HG03060 (cell line): ENCODE measurements at regions not wholly inside any gene's neighbourhood (a gene's known extent, or its start where the extent isn't known, plus 50 kb on each side); places are given as distances from the start of the nearest gene placed in this dataset.

Experiments used
- ATAC-seq: cut with Tn5 transposase; IDR thresholded peaks from one replicate; pipeline ENCODE4 v1.9.1; 2021; ENCODE audit warnings: low read depth, moderate number of reproducible peaks; ENCODE audit not compliant: unreplicated experiment

DNA sequence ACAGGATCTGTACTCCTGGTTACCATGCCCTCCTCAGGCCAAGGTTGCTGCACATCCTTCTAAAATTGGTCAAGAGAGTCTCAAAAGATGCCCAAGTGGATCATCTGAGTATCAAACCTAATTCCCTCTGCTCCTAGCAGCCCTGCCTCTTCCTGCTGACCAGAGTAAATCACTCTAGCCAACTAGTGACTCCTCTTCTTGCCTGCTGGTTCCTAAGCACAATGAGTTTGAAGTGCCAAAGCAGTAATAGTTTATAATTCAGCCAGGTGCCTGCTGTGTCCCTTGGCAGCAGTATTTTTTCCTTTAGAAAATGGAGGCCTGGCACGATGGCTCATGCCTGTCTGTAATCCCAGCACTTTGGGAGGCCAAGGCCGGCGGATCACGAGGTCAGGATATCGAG lies 137.9 kb upstream of the CAMK1G start:
- ATAC-seq: no peak

DNA sequence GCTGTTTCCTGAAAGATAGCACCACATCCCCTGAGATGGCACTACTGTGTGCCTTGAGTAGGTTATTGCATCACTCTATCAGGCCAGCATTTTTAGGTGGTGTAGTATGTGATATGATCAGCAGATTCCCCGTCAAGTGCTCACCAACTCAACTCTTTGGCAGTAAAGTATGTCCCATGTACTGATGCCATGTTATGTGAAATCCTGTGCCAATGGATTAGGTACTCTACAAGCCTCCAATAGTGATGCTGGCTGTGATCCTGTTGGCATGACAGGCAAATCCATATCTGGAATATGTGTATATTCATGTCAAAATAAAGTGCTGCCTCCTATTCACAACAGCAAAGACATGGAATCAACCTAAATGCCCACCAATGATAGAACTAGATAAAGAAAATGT lies 137.2 kb upstream of the CAMK1G start:
- ATAC-seq: no peak

GRCh38 chr1:209454340-209454994 lies 129.0 kb upstream of the CAMK1G start:
- ATAC-seq: no peak

- no peak for ATAC-seq
These were observed 128.4 kb upstream of the CAMK1G start for GRCh38 chr1:209455145-209455544.

- ATAC-seq: no peak
These were observed 127.7 kb upstream of the CAMK1G start for GRCh38 chr1:209455661-209456358.

DNA sequence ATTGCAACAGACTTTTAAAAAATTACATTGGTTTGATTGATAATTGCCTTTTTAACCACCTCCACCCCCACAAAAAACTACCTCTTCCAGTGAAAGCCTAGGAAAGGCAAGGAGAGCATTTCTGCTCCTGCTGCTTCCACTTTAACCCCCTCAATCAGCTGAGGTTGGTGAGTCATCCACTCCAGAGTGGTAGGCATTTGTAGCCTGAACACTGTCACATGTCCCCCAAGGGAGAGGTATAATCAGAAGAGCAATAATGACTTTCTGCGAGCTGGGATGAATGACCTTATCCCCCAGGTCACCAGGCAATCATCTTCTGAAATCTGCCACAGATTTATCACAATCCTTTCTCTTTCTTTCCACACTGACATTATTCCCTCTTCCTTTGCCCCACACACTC lies 126.6 kb upstream of the CAMK1G start:
- ATAC-seq: no peak

- no peak for ATAC-seq
These were observed 126.0 kb upstream of the CAMK1G start for GRCh38 chr1:209457401-209458125.

- no peak for ATAC-seq
These were observed 124.6 kb upstream of the CAMK1G start for GRCh38 chr1:209458921-209459320.

DNA sequence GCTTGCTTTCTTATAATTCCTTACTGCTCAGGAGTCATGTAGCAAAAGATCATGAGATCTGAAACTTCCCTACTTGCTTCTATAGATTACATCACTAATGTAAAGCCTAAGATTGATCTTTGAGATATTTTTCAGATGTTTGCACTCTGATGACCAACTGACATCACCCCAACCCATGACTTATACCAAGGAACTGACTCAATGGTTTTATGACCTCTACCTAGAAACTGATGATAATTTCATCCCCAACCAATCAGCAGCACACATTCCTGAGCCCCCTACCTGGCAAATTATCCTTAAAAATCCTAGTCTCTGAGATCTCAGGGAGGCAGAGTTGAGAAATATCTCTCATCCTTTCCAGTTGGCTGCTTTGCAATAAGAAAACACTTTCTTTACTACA lies 122.3 kb upstream of the CAMK1G start:
- no peak for ATAC-seq

DNA sequence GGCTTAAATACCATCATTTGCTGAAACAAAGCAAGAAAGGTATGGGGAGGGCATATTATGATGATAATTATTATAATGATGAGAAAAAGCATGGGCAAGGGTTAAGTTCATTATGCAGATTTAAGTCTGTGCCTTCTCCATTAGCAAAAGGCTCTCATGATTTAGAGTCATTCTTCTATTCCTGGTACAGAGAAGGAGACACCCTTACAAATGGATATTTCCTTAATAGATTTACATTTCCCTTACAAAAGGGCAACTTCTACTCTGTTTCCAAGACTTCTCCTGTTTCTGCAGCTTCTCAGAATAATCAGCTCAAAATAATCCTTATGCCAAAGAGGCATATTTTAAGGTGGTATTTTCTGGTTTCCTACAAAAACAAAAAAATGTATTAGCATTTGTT lies 121.1 kb upstream of the CAMK1G start:
- no peak for ATAC-seq

DNA sequence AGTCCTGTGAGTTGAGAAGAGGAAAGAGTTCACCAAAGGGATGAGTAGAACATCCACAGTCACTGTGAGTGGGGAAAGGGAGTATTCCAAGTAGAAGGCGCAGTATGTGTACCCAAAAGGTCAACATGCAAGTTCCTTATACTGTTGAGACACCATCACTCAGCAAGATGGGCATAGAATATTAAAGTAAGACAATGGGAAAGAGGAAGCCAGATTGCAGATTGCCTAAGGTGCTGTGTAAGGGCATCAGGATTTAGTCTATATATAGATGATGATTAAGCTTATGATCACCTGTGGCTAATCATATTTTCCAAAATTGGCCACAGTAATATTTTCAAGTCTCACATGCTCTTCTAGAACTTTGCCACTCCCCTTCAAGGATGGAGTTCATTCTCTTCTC lies 120.1 kb upstream of the CAMK1G start:
- no peak for ATAC-seq

- ATAC-seq: no peak
These were observed 110.5 kb upstream of the CAMK1G start for GRCh38 chr1:209473025-209473424.

GRCh38 chr1:209480345-209480744 lies 103.2 kb upstream of the CAMK1G start:
- no peak for ATAC-seq

GRCh38 chr1:209483691-209484090 lies 99.8 kb upstream of the CAMK1G start:
- ATAC-seq: no peak

DNA sequence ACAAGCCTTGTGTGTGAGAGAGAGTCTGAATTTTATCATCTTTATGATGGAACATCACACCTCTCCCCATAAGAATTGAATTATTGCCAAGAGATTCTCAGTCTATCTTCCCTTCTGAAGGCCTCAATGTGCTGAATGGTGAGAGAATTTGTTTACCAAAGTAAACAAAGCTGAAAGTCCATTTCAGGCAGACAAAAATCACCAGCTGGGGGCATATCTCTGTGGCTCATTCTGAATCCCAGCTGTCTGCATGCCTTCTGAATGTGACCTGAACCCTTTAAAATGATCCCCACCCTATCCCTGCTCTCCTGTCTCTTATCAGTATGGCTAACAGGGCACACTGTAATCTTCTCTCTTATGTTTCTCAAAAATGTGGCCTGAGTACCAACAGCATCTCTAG lies 99.1 kb upstream of the CAMK1G start:
- no peak for ATAC-seq

DNA sequence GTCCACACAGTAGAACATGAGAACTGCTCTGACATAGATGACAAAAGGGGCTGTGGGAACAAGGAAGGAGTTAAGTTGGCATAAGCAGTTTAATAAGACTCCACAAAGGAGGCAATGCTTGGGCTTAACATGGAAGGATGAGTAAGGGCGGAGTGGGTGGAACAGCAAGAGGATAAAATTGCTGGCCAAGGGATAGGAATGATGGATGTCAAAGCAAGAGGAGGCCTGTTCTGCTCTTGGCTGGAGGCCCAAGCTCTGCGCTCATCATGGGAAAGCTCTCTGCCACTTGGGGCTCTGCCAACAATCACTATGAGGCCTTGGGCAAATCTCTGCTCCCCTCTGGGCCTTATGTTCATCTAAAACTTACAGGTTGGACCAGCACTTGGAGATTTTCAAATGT lies 98.3 kb upstream of the CAMK1G start:
- no peak for ATAC-seq

- no peak for ATAC-seq
These were observed 97.8 kb upstream of the CAMK1G start for GRCh38 chr1:209485751-209486150.

GRCh38 chr1:209486861-209487593 lies 96.5 kb upstream of the CAMK1G start:
- no peak for ATAC-seq

- no peak for ATAC-seq
These were observed 93.5 kb upstream of the CAMK1G start for GRCh38 chr1:209490013-209490412.

DNA sequence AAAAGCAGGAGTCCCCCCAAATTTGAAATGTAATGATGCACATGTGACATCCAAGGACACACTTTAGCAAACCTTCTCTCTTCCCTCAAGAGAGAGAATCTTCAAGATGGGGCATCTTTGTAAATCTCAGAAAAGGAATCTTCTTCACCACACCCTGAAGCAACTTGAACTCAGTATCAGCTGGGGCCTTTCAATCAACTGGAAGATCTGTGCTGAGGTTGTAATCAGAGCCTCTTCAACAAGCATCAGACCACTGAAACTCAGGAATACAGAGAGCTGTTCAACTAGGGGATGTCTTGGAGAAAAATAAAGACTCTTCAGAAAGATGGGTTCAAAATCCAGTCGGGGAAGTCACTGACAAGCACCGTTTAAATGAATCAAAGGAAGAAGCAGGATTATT lies 92.5 kb upstream of the CAMK1G start:
- ATAC-seq: no peak

GRCh38 chr1:209491496-209491895 lies 92.0 kb upstream of the CAMK1G start:
- no peak for ATAC-seq
